ENCODE measurements at regions not wholly inside any gene's neighbourhood (a gene's known extent, or its start where the extent isn't known, plus 50 kb on each side); places are given as distances from the start of the nearest gene placed in this dataset.
A peak's percentile ranks its signal among the peaks of the same experiment; 100 is the strongest.

DNA sequence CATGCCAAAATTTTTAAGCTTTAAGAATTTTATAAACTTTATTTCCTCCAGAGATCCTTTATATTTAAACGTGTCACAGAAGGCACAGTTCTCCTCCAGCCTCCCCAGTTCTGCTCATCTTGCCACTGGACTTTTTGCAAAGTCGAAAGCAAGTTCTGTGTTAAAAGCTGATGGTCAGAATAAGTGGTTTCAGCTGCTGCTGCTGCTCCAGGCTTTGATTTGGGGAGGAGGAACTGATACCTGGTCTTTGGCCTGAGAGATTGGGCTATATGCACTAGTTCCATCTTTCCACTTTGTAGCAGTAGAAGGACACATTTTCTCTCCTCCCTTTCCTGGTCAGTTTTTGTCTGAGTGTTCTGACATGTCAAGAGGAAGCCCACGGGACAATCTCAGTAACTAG, 435.9 kb upstream of the PHF14 start:
- TF ChIP-seq GATA1 (IDR thresholded peaks at IDR 0.05; ENCODE audit: low read depth, low read length) (no peak), POLR2A (IDR thresholded peaks at IDR 0.05; ENCODE audit: low read length) (no peak)
- no peak for DNase-seq

DNA sequence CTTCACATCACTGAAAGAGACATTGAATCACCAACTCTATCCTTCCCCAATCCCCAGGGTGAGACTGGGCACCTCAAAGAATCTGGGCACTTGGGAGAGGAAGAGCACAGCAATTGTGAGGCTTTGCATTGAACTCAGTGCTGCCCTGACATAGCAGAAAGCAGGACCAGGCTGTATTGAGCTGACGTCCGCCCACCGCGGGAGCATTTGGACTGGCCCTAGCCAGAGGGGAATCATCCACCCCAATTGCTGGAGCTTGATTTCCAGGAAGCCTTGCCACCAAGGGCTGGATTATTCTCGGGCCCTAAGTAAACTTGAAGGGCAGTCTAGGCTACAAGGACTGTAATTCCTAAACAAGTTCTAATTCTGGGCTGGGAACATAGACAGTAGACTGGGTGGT, 416.3 kb upstream of the PHF14 start:
- TF ChIP-seq POLR2A (IDR thresholded peaks at IDR 0.05; ENCODE audit: low read length) (no peak), GATA1 (IDR thresholded peaks at IDR 0.05; ENCODE audit: low read depth, low read length) (no peak)

DNA sequence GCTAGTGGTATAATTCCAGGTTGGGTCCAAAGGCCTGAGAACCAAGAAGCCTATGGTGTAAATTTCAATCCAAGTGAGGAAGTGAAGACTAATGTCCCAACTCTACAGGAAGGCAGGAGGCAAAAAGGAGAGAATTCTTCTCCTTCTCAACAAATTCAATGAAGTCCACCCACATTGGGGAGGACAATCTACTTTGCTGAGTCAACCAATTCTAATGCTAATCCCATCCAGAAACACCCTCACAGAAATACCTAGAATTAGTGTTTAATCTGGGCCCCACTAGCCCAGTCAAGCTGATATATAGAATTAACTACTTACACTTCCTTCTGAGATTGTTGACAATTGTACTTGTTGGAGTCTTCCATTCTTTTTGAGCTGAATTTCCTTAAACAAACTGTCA, 413.2 kb upstream of the PHF14 start:
- no peak for DNase-seq
- TF ChIP-seq POLR2A (IDR thresholded peaks at IDR 0.05; ENCODE audit: low read length): no peak
- no peak for TF ChIP-seq GATA1 (IDR thresholded peaks at IDR 0.05; ENCODE audit: low read depth, low read length)

More for the DNA sequence above, 416.3 kb upstream of the PHF14 start:
- DNase-seq: no peak

DNA sequence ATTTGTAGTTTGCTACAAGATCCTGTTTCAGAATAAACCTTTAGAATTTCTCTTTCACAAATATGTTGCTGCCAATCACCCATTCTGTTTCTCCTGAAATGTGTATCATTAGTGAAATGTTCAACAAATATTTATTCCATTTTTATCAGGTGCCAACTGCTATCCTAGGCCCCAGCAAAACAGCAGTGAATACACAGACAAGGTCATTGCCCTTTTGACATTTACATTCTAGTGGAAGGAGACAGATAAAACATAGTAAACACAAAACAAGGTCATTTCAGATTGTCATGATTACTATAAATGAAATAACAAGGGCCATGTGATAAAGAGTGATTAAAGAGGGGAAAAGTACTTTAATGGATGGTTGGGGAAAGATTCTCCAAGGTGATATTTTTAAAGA, 404.8 kb upstream of the PHF14 start:
- no peak for DNase-seq
- no peak for TF ChIP-seq POLR2A (IDR thresholded peaks at IDR 0.05; ENCODE audit: low read length)
- no peak for TF ChIP-seq GATA1 (IDR thresholded peaks at IDR 0.05; ENCODE audit: low read depth, low read length)

DNA sequence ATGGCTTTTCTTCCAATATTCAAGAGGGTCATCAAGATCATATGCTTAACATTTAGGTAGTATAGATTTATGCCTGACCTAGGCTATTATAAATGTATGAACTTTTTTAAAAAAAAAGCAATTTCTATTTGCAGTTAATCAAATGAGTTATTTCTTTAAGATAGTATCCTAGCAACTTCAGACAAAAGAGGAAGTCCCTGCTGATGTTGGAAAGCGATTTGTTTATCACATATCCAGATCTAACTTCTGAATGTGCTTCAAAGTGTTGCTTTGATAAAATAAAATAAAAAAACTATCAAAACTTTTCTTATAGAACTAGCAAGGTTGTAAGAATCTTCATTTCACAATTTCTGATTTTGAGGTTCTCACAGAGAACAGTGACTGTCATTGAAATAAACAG, 401.9 kb upstream of the PHF14 start:
- peak in 1 of 2 experiments; percentile 3 for DNase-seq
- TF ChIP-seq POLR2A (IDR thresholded peaks at IDR 0.05; ENCODE audit: low read length) (no peak), GATA1 (IDR thresholded peaks at IDR 0.05; ENCODE audit: low read depth, low read length) (no peak)

GRCh38 chr7:10577866-10578374, 395.8 kb upstream of the PHF14 start:
- TF ChIP-seq POLR2A (IDR thresholded peaks at IDR 0.05; ENCODE audit: low read length) (no peak), GATA1 (IDR thresholded peaks at IDR 0.05; ENCODE audit: low read depth, low read length) (no peak)
- DNase-seq: peak; percentile 13 to 70

DNA sequence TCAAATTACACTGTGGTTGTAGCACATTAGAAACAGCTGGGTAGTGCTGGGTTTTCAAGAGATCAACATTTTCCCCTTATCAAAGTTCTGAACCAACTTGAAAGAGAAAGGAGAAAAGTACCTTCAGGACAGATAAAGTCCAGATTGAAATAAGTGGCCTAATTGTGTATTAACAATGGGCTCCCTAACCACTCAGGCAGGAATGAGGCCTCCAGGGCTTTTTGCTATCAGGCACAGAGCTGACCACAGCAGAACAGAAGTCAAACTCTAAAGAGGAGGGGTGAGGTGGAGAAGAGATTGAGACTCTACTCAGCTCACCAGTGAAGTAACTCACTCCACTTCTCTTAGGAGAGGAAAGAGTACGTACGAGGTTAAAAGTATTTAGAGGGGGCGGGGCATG, 394.1 kb upstream of the PHF14 start:
- TF ChIP-seq GATA1 (IDR thresholded peaks at IDR 0.05; ENCODE audit: low read depth, low read length) (no peak), POLR2A (IDR thresholded peaks at IDR 0.05; ENCODE audit: low read length) (no peak)
- DNase-seq: no peak

DNA sequence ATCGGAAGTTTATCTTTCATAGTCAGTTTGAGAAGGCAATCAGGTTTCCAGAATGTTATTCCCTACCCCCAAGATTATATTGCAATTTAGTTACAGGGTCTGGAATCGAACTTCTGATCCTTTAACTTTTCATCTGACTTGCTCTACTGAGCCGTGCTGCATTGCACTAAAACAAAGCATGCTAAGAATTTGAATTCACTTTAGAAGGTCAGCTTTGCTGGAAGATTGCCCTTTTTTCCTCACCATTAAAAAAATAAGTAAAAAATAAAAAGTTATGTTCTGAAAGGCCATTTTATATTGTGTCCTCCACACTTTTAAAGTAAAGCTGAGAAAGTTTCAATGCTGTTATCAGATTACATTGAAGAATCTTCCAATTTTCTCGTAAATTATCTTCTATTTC, 388.8 kb upstream of the PHF14 start:
- TF ChIP-seq GATA1 (IDR thresholded peaks at IDR 0.05; ENCODE audit: low read depth, low read length) (no peak), POLR2A (IDR thresholded peaks at IDR 0.05; ENCODE audit: low read length) (no peak)
- no peak for DNase-seq

- no peak for TF ChIP-seq POLR2A (IDR thresholded peaks at IDR 0.05; ENCODE audit: low read length)
- no peak for TF ChIP-seq GATA1 (IDR thresholded peaks at IDR 0.05; ENCODE audit: low read depth, low read length)
- DNase-seq: no peak
Observed at GRCh38 chr7:10588084-10588483, 385.6 kb upstream of the PHF14 start.

DNA sequence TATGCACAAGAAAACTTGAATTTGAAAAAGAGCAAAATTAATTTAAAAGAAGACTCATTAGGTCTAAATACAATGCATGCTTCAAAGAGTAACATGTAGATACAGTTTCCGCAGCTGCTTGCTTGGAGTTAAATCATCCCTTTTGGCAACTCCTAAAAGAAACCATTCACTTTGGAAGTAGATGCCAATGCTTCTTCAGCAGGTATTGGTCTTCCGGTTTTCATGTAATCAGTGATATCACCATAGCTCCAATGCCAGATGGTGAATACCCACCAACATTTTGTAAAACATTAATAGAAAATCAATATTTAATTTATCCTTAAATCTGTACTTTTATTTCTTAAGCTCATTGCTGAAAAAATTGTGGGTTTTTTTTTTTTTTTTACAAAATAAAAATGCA, 381.1 kb upstream of the PHF14 start:
- DNase-seq: no peak
- TF ChIP-seq POLR2A (IDR thresholded peaks at IDR 0.05; ENCODE audit: low read length) (no peak), GATA1 (IDR thresholded peaks at IDR 0.05; ENCODE audit: low read depth, low read length) (no peak)

DNA sequence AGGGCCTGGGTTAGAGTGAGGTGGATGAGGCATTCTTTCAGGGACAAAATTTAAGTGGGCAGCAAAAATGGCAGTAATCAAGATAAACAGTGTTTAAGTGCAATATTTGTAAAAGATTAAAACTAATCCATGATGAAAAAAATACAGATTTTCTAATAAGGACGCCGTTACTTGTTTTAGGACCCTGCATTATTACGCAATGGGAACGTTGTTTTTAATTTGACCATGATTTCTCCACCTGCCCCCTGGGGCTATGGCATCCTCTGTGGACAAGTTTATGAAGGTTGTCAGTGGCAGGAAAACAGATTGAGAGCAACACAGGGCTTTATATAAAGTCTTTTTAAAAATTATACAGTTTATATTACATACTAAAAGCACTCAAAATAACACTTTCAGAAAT, 380.6 kb upstream of the PHF14 start:
- no peak for TF ChIP-seq GATA1 (IDR thresholded peaks at IDR 0.05; ENCODE audit: low read depth, low read length)
- TF ChIP-seq POLR2A (IDR thresholded peaks at IDR 0.05; ENCODE audit: low read length): no peak
- DNase-seq: no peak

DNA sequence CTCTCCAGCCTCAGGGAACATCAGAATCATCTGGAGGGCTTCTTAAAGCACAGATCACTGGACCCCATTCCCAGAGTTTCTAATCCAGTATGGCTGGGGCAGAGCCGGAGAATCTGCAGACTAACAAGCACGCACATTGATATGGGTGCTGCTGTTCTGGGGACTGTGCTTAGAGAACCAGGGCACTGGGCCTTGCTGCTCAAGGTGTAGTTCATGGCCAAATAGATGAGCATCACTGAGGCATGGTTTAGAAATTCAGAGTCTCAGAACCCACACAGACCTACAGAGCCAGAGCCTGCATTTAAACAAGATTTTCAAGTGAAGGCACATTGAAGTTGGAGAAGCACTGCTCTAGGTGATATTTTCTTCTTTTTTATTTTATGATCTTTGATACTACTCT, 376.8 kb upstream of the PHF14 start:
- DNase-seq: no peak
- TF ChIP-seq GATA1 (IDR thresholded peaks at IDR 0.05; ENCODE audit: low read depth, low read length) (no peak), POLR2A (IDR thresholded peaks at IDR 0.05; ENCODE audit: low read length) (no peak)

GRCh38 chr7:10604128-10604527, 369.5 kb upstream of the PHF14 start:
- no peak for DNase-seq
- no peak for TF ChIP-seq GATA1 (IDR thresholded peaks at IDR 0.05; ENCODE audit: low read depth, low read length)
- TF ChIP-seq POLR2A (IDR thresholded peaks at IDR 0.05; ENCODE audit: low read length): no peak

- TF ChIP-seq POLR2A (IDR thresholded peaks at IDR 0.05; ENCODE audit: low read length) (no peak), GATA1 (IDR thresholded peaks at IDR 0.05; ENCODE audit: low read depth, low read length) (no peak)
- DNase-seq: no peak
Observed at GRCh38 chr7:10612950-10613349, 360.7 kb upstream of the PHF14 start.

DNA sequence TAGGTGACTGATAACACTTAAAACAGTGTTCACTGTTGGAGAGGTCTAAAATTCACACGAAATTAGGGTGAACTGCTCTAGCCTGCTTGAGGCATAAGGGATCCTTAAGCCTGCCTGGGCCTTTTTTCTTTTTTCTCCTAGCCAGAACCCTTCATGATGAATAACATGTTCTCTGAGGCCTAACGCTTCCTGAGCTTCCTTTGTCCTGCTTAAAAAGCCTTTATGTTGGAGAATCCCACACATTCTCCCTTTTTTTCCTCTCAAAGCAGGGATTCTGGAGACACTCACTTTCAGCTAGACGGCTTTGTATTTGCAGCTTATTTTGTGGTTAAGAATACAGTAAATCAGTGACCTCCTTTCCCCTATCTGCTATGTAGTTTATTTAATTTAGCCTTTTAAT, 354.7 kb upstream of the PHF14 start:
- DNase-seq: no peak
- TF ChIP-seq POLR2A (IDR thresholded peaks at IDR 0.05; ENCODE audit: low read length): no peak
- no peak for TF ChIP-seq GATA1 (IDR thresholded peaks at IDR 0.05; ENCODE audit: low read depth, low read length)

DNA sequence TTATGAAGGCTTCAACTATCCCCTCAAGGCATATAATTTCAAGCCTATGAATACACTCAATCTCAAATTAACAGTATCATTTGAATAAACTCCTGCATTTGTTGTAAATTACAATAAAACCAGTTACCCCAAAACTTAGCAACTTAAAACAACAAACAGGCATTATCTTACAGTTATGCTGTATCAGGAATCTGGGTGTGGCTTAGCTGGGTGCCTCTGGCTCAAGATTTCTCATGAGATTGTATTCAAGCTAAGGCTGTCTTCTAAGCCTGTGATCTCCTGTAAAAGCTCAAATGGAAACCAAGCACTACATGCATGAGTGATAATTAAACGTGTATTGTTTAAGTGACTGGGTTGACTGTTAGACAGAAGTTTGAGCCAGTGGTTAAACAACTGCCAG, 341.0 kb upstream of the PHF14 start:
- TF ChIP-seq POLR2A (IDR thresholded peaks at IDR 0.05; ENCODE audit: low read length) (no peak), GATA1 (IDR thresholded peaks at IDR 0.05; ENCODE audit: low read depth, low read length) (no peak)
- peak; percentile 2 to 60 for DNase-seq

Data from erythroblast (primary cell).